GM18508 (cell line): ENCODE measurements at regions not wholly inside any gene's neighbourhood (a gene's known extent, or its start where the extent isn't known, plus 50 kb on each side); places are given as distances from the start of the nearest gene placed in this dataset.

ENCODE experiments used
- ATAC-seq: cut with Tn5 transposase; IDR thresholded peaks from one replicate; pipeline ENCODE4 v1.9.1; 2021; ENCODE audit warnings: moderate number of reproducible peaks; ENCODE audit not compliant: insufficient read depth, unreplicated experiment

GRCh38 chr10:7507887-7508726, 97.3 kb upstream of the SFMBT2 start:
- ATAC-seq, result no peak

GRCh38 chr10:7506571-7506970, 95.7 kb upstream of the SFMBT2 start:
- ATAC-seq, result no peak

GRCh38 chr10:7505196-7505595, 94.4 kb upstream of the SFMBT2 start:
- no peak for ATAC-seq

- no peak for ATAC-seq
These were observed 92.4 kb upstream of the SFMBT2 start for GRCh38 chr10:7503190-7503589.

- no peak for ATAC-seq
These were observed 90.3 kb upstream of the SFMBT2 start for GRCh38 chr10:7501157-7501556.

- no peak for ATAC-seq
These were observed 87.3 kb upstream of the SFMBT2 start for GRCh38 chr10:7498111-7498510.

GRCh38 chr10:7493996-7494395, 83.2 kb upstream of the SFMBT2 start:
- ATAC-seq, result no peak

- ATAC-seq, result peak; percentile 5
These were observed 81.8 kb upstream of the SFMBT2 start for GRCh38 chr10:7492660-7493046.

- peak; percentile 87 for ATAC-seq
These were observed 81.3 kb upstream of the SFMBT2 start for GRCh38 chr10:7491949-7492659.

- ATAC-seq, result no peak
These were observed 80.4 kb upstream of the SFMBT2 start for GRCh38 chr10:7491230-7491629.

- ATAC-seq, result no peak
These were observed 77.6 kb upstream of the SFMBT2 start for GRCh38 chr10:7488418-7488829.

- ATAC-seq, result no peak
These were observed 76.7 kb upstream of the SFMBT2 start for GRCh38 chr10:7487528-7487927.

- ATAC-seq, result no peak
These were observed 75.7 kb upstream of the SFMBT2 start for GRCh38 chr10:7486528-7486927.

- ATAC-seq, result no peak
These were observed 75.0 kb upstream of the SFMBT2 start for GRCh38 chr10:7485799-7486198.

- ATAC-seq, result no peak
These were observed 74.4 kb upstream of the SFMBT2 start for GRCh38 chr10:7485244-7485556.

- ATAC-seq, result peak; percentile 39
These were observed 73.8 kb upstream of the SFMBT2 start for GRCh38 chr10:7484456-7485243.

GRCh38 chr10:7483848-7484247, 73.0 kb upstream of the SFMBT2 start:
- no peak for ATAC-seq

GRCh38 chr10:7482992-7483391, 72.2 kb upstream of the SFMBT2 start:
- ATAC-seq, result no peak

GRCh38 chr10:7481368-7481765, 70.5 kb upstream of the SFMBT2 start:
- ATAC-seq, result no peak

- ATAC-seq, result peak; percentile 51
These were observed 70.0 kb upstream of the SFMBT2 start for GRCh38 chr10:7480742-7481367.
